HFFc6 (cell line): ENCODE measurements at regions not wholly inside any gene's neighbourhood (a gene's known extent, or its start where the extent isn't known, plus 50 kb on each side); places are given as distances from the start of the nearest gene placed in this dataset.

Experiments
- DNase-seq: peaks from one replicate; pipeline ENCODE4 v3.0.0-alpha.2; 2018
- H3K27ac Mint-ChIP-seq: 2 replicates; pipeline ENCODE4 v1.8.0; 2020; ENCODE audit warnings: mild to moderate bottlenecking, mixed read lengths
- H3K27me3 Mint-ChIP-seq: 2 replicates; pipeline ENCODE4 v1.8.0; 2021; ENCODE audit warnings: mild to moderate bottlenecking, moderate library complexity, mixed read lengths; ENCODE audit not compliant: insufficient read depth
- H3K36me3 Mint-ChIP-seq: 2 replicates; pipeline ENCODE4 v1.8.0; 2021; ENCODE audit warnings: low read depth, mixed read lengths
- H3K4me1 Mint-ChIP-seq: 2 replicates; pipeline ENCODE4 v1.8.0; 2020; ENCODE audit warnings: low read depth, mixed read lengths
- H3K4me3 Mint-ChIP-seq: 2 replicates; pipeline ENCODE4 v1.8.0; 2020; ENCODE audit warnings: mild to moderate bottlenecking, moderate library complexity, mixed read lengths
- H3K9me3 Mint-ChIP-seq: 2 replicates; pipeline ENCODE4 v1.8.0; 2020; ENCODE audit warnings: mild to moderate bottlenecking, mixed read lengths
- CTCF ChIP-seq: fragments of 200-600 bp; sonication (generic); IDR thresholded peaks from 2 replicates; pipeline ENCODE4 v1.5.0; 2021; ENCODE audit warnings: antibody characterized with exemption, mild to moderate bottlenecking

- no peak for TF ChIP-seq CTCF
- Mint-ChIP-seq H3K9me3 (peaks cover 23% of the 10 kb centered on the region), H3K36me3 (no peaks in the 10 kb centered on the region), H3K27me3 (no peaks in the 10 kb centered on the region), H3K4me3 (no peak overlapping the region), H3K4me1 (no peaks in the 10 kb centered on the region), H3K27ac (no peak overlapping the region)
- DNase-seq, result no peak
Measured at GRCh38 chr6:50945789-50946188, 127.1 kb downstream of the TFAP2B start.

GRCh38 chr6:50952092-50952907 is 133.6 kb downstream of the TFAP2B start:
- TF ChIP-seq CTCF, result no peak
- no peak for DNase-seq
- H3K27ac Mint-ChIP-seq, result no peak overlapping the region
- no peaks in the 10 kb centered on the region for H3K4me1 Mint-ChIP-seq
- no peaks in the 10 kb centered on the region for H3K36me3 Mint-ChIP-seq
- peaks cover 21% of the 10 kb centered on the region for H3K9me3 Mint-ChIP-seq
- no peaks in the 10 kb centered on the region for H3K27me3 Mint-ChIP-seq
- H3K4me3 Mint-ChIP-seq, result no peak overlapping the region

- H3K27me3 Mint-ChIP-seq, result no peaks in the 10 kb centered on the region
- no peaks in the 10 kb centered on the region for H3K4me1 Mint-ChIP-seq
- H3K4me3 Mint-ChIP-seq, result no peak overlapping the region
- no peaks in the 10 kb centered on the region for H3K36me3 Mint-ChIP-seq
- no peak overlapping the region for H3K27ac Mint-ChIP-seq
- DNase-seq, result no peak
- no peak for TF ChIP-seq CTCF
- peaks cover 10% of the 10 kb centered on the region for H3K9me3 Mint-ChIP-seq
Measured at GRCh38 chr6:50956014-50956413, 137.3 kb downstream of the TFAP2B start.

GRCh38 chr6:50958148-50958697 is 139.6 kb downstream of the TFAP2B start:
- H3K4me3 Mint-ChIP-seq, result no peak overlapping the region

GRCh38 chr6:50959081-50959641 is 140.5 kb downstream of the TFAP2B start:
- TF ChIP-seq CTCF, result no peak
- Mint-ChIP-seq H3K4me3 (no peak overlapping the region), H3K4me1 (no peaks in the 10 kb centered on the region), H3K36me3 (no peaks in the 10 kb centered on the region), H3K27me3 (no peaks in the 10 kb centered on the region), H3K9me3 (peaks cover 3% of the 10 kb centered on the region), H3K27ac (no peak overlapping the region)
- no peak for DNase-seq

More at GRCh38 chr6:50958148-50958697, 139.6 kb downstream of the TFAP2B start:
- Mint-ChIP-seq H3K36me3 (no peaks in the 10 kb centered on the region), H3K27me3 (no peaks in the 10 kb centered on the region), H3K9me3 (peaks cover 4% of the 10 kb centered on the region), H3K27ac (no peak overlapping the region), H3K4me1 (no peaks in the 10 kb centered on the region)
- TF ChIP-seq CTCF, result no peak
- no peak for DNase-seq
